H1 (cell line): ENCODE measurements at regions not wholly inside any gene's neighbourhood (a gene's known extent, or its start where the extent isn't known, plus 50 kb on each side); places are given as distances from the start of the nearest gene placed in this dataset.

Experiments
- CHD7 ChIP-seq: fragments of 300-600 bp; sonication (generic); IDR thresholded peaks from 2 replicates; pipeline ENCODE4 v1.7.1; 2012; ENCODE audit warnings: low read length, moderate library complexity, mild to moderate bottlenecking, inconsistent platforms; ENCODE audit not compliant: insufficient replicate concordance
- KDM5A ChIP-seq: fragments of 200-600 bp; IDR thresholded peaks from 2 replicates; pipeline ENCODE4 v1.7.1; 2012; ENCODE audit warnings: mild to moderate bottlenecking, low read length, inconsistent platforms, mixed read lengths

- TF ChIP-seq CHD7 = no peak
- TF ChIP-seq KDM5A = no peak
These were observed 79.4 kb upstream of the PPARA start (continued) for GRCh38 chr22:46070803-46071450.
